ENCODE measurements at regions not wholly inside any gene's neighbourhood (a gene's known extent, or its start where the extent isn't known, plus 50 kb on each side); places are given as distances from the start of the nearest gene placed in this dataset.

GRCh38 chr13:106722620-106723019, 154.7 kb upstream of the ARGLU1 start:
- TF ChIP-seq CTCF (IDR thresholded peaks at IDR 0.05), result no peak
- H3K9me3 ChIP-seq, result peaks cover 0 to 12% of the 10 kb centered on the region in 2 donors
- no peak overlapping the region for H3K4me3 ChIP-seq
- H3K36me3 ChIP-seq, result no peaks in the 10 kb centered on the region
- DNase-seq (ENCODE audit: low spot score), result no peak
- no peaks in the 10 kb centered on the region for H3K27me3 ChIP-seq
- H3K4me1 ChIP-seq, result no peaks in the 10 kb centered on the region
- no peak overlapping the region for H3K27ac ChIP-seq

DNA sequence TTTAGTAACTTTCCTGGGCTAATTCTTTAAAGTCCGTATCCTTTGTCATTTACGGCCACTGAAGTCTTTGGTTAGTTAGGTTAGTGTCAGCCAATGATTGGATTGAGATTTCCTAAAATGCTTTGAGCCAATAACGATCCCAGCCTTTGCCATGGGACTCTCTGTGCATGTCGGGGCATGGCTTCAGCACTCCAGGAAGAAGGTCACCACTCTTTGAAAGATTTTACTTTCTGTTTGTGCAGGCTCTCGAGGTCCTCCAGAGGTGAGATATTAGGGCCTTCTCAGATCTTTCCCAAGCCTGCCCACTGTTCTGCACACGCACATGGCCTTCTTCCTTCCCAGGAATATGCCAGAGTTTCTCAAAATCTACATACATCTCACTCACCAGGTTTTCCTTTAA, 153.7 kb upstream of the ARGLU1 start:
- no peak for TF ChIP-seq CTCF (IDR thresholded peaks at IDR 0.05)
- Histone ChIP-seq H3K4me1 (no peaks in the 10 kb centered on the region), H3K36me3 (no peaks in the 10 kb centered on the region), H3K27me3 (no peaks in the 10 kb centered on the region), H3K9me3 (peaks cover 0 to 12% of the 10 kb centered on the region in 2 donors), H3K27ac (no peak overlapping the region), H3K4me3 (no peak overlapping the region)
- no peak for DNase-seq (ENCODE audit: low spot score)

DNA sequence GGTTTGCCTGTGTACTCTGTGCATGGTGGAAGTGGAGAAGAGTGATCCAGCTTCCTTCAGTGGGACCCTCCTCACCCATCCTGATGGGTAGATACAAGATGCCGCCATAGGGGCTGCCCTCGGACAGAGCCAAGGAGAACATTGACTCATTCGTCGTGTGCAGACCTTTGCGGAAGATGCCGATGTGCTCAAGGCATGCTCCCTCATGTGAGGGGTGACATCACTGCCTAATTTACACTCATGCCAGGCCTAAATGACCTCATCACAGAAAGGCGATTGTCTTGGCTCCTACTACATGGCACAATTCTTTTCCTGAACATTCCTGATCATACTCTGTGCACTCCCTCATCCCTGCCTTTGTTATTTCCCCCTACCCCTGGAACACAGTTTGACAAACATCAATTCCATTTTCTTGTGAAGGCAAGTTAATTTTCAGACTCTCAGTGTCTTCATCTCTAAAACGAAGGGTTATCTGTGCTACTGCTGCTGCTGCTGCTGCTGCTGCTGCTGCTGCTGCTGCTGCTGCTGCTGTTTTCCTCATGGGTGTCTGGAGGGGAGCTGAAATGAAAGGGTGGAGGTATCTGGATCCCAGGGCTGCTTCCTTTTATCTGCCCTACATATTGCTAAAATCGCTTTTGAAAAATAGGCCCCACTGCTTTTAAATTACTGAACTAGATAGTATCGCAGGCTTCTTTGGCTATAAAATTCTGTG, 146.5 kb upstream of the ARGLU1 start:
- Histone ChIP-seq H3K4me1 (peaks cover 0 to 6% of the 10 kb centered on the region in 2 donors), H3K36me3 (no peaks in the 10 kb centered on the region), H3K27ac (peak overlapping the region in 1 of 2 donors; percentile 40), H3K9me3 (peaks cover 0 to 10% of the 10 kb centered on the region in 2 donors), H3K4me3 (no peak overlapping the region), H3K27me3 (no peaks in the 10 kb centered on the region)
- DNase-seq (ENCODE audit: low spot score), result no peak
- no peak for TF ChIP-seq CTCF (IDR thresholded peaks at IDR 0.05)

DNA sequence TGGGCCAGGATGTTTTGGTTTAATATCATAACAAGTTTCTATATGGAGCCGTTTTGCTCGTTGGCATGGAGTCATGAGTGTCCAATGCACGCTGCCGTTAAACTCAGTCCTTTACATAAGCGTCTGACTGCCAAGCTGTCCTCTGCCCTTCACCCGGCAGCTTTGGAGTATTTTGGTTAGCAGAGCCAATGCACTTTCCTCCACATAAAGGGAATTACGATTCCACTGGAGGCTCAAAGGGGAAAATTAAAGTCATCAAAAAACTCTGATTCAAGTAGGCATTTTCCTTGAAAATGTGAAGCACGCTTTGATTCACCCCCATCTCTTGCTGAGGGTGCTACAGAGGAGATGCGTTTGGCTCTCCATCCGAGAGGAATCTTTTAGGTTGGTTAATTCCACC, 144.4 kb upstream of the ARGLU1 start:
- Histone ChIP-seq H3K4me3 (no peak overlapping the region), H3K4me1 (peaks cover 0 to 6% of the 10 kb centered on the region in 2 donors), H3K9me3 (no peaks in the 10 kb centered on the region), H3K27me3 (no peaks in the 10 kb centered on the region), H3K27ac (no peak overlapping the region), H3K36me3 (no peaks in the 10 kb centered on the region)
- no peak for TF ChIP-seq CTCF (IDR thresholded peaks at IDR 0.05)
- DNase-seq (ENCODE audit: low spot score), result no peak

DNA sequence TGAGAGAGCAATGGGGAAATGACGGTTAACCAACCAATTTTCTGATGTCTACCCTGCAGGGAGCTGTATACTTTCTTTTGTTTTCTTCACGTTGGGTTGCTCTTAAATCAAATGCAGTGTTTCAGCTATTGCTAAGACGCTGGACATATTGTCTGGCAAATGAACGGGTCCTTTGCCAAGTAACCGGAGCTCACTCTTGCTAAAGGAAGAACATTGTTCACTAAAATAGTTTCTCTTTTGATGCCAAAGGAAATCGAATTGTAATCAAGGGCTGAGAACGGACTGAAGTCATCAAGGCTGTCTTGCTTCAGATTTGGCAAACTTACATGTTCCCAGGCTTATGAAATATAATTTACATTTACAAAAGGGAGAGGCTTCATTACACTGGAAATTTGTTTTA, 142.3 kb upstream of the ARGLU1 start:
- Histone ChIP-seq H3K4me1 (peaks cover 0 to 6% of the 10 kb centered on the region in 2 donors), H3K36me3 (no peaks in the 10 kb centered on the region), H3K4me3 (peak overlapping the region in 1 of 2 donors; percentile 25), H3K27ac (peak overlapping the region; percentile 52 to 65), H3K9me3 (no peaks in the 10 kb centered on the region), H3K27me3 (no peaks in the 10 kb centered on the region)
- no peak for DNase-seq (ENCODE audit: low spot score)
- TF ChIP-seq CTCF (IDR thresholded peaks at IDR 0.05), result no peak

DNA sequence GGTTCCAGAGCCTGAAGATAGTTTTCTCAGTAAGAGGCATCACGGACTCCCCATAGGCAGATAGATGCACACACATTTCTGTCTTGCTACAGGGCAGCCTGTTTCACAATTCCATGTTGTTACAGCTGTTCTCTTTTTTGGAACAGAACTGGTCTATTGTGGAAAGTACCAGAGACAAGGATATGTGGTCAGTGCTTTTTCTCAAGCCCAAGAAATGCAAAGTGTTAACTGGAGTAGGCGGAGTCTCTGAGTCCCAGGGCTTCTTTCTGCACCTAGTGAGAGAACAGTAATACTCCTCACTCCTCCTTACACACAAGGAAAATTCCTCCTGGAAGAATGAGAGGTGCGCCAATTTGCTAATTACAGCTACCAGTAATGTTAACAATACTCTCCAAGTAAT, 141.6 kb upstream of the ARGLU1 start:
- H3K36me3 ChIP-seq, result no peaks in the 10 kb centered on the region
- no peaks in the 10 kb centered on the region for H3K27me3 ChIP-seq
- TF ChIP-seq CTCF (IDR thresholded peaks at IDR 0.05), result no peak
- H3K4me1 ChIP-seq, result peaks cover 0 to 6% of the 10 kb centered on the region in 2 donors
- H3K27ac ChIP-seq, result peak overlapping the region; percentile 52 to 65
- no peak for DNase-seq (ENCODE audit: low spot score)
- peak overlapping the region in 1 of 2 donors; percentile 25 for H3K4me3 ChIP-seq
- H3K9me3 ChIP-seq, result no peaks in the 10 kb centered on the region
